ENCODE measurements at regions not wholly inside any gene's neighbourhood (a gene's known extent, or its start where the extent isn't known, plus 50 kb on each side); places are given as distances from the start of the nearest gene placed in this dataset.

DNA sequence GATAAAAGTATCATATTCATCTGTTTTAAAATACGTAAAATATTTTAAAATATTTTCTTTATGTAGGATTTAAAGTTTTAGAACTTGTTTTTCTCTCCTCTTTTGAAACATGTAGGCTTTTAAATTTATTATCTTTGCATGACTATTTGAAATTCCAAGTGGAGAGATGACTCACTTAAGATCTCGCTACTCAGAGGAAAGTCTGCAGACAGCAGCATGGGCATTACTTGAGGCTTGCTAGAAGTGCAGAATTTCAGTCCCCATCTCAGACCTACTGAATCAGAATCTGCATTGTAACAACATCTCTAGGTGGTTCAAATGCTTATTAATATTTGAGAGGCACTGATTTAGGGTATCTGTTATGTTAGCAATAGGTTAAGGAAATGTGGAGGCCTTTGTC, 225.7 kb upstream of the ARX start:
- TF ChIP-seq LEF1 (IDR thresholded peaks at IDR 0.05; ENCODE audit: borderline replicate concordance) (no peak), NFRKB (IDR thresholded peaks at IDR 0.05) (no peak), ARNT (IDR thresholded peaks at IDR 0.05) (no peak), BHLHE40 (IDR thresholded peaks at IDR 0.05; ENCODE audit: borderline replicate concordance) (no peak), FOXA1 (IDR thresholded peaks at IDR 0.05) (no peak), FOXM1 (IDR thresholded peaks at IDR 0.05; ENCODE audit: borderline replicate concordance) (no peak), SP1 (IDR thresholded peaks at IDR 0.05) (no peak), FOXK2 (IDR thresholded peaks at IDR 0.05) (no peak), CTBP1 (IDR thresholded peaks at IDR 0.05; ENCODE audit: borderline replicate concordance) (no peak), HDGF (IDR thresholded peaks at IDR 0.05; ENCODE audit: borderline replicate concordance) (no peak), ZNF384 (IDR thresholded peaks at IDR 0.05) (no peak)
- TF ChIP-seq, protein P1, sequence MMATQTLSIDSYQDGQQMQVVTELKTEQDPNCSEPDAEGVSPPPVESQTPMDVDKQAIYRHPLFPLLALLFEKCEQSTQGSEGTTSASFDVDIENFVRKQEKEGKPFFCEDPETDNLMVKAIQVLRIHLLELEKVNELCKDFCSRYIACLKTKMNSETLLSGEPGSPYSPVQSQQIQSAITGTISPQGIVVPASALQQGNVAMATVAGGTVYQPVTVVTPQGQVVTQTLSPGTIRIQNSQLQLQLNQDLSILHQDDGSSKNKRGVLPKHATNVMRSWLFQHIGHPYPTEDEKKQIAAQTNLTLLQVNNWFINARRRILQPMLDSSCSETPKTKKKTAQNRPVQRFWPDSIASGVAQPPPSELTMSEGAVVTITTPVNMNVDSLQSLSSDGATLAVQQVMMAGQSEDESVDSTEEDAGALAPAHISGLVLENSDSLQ (IDR thresholded peaks at IDR 0.05), result no peak

All from HEK293T (cell line).